H9 (cell line): ENCODE measurements at regions not wholly inside any gene's neighbourhood (a gene's known extent, or its start where the extent isn't known, plus 50 kb on each side); places are given as distances from the start of the nearest gene placed in this dataset.

ENCODE experiments used
- DNase-seq: peaks from one replicate; pipeline ENCODE4 v3.0.0-alpha.2; 2017
- H2AFZ ChIP-seq: one replicate; pipeline ENCODE4 v1.6.1; 2013; ENCODE audit warnings: mild to moderate bottlenecking, low read length, control low read depth, moderate library complexity
- H2AK5ac ChIP-seq: 2 replicates; pipeline ENCODE4 v1.6.1; 2013; ENCODE audit warnings: low read length, control low read depth, mixed read lengths; ENCODE audit not compliant: insufficient read length
- H2BK120ac ChIP-seq: one replicate; pipeline ENCODE4 v1.6.1; 2013; ENCODE audit warnings: low read depth, mild to moderate bottlenecking, low read length, control low read depth, inconsistent platforms; ENCODE audit not compliant: poor library complexity, severe bottlenecking
- H2BK12ac ChIP-seq: 2 replicates; pipeline ENCODE4 v1.6.1; 2013; ENCODE audit warnings: low read length, control low read depth, mixed read lengths, low read depth; ENCODE audit not compliant: insufficient read length
- H2BK15ac ChIP-seq: 2 replicates; pipeline ENCODE4 v1.6.1; 2013; ENCODE audit warnings: low read depth, low read length, control low read depth
- H2BK20ac ChIP-seq: one replicate; pipeline ENCODE4 v1.6.1; 2013; ENCODE audit warnings: low read depth, mild to moderate bottlenecking, low read length, control low read depth, inconsistent platforms; ENCODE audit not compliant: poor library complexity, severe bottlenecking
- H2BK5ac ChIP-seq: 2 replicates; pipeline ENCODE4 v1.6.1; 2013; ENCODE audit warnings: low read length, control low read depth, mixed read lengths; ENCODE audit not compliant: insufficient read length
- H3K14ac ChIP-seq: 2 replicates; pipeline ENCODE4 v1.6.1; 2013; ENCODE audit warnings: low read length, control low read depth; ENCODE audit not compliant: insufficient read depth
- H3K18ac ChIP-seq: 2 replicates; pipeline ENCODE4 v1.6.1; 2013; ENCODE audit warnings: low read depth, mild to moderate bottlenecking, mixed read lengths, low read length, control low read depth; ENCODE audit not compliant: insufficient read length
- H3K23ac ChIP-seq: 2 replicates; pipeline ENCODE4 v1.6.1; 2013; ENCODE audit warnings: low read length, control low read depth, mixed read lengths, low read depth; ENCODE audit not compliant: insufficient read length
- H3K23me2 ChIP-seq: 2 replicates; pipeline ENCODE4 v1.6.1; 2013; ENCODE audit warnings: low read depth, mild to moderate bottlenecking, mixed read lengths, low read length, control low read depth; ENCODE audit not compliant: insufficient read length, poor library complexity, severe bottlenecking
- H3K27ac ChIP-seq: 2 replicates; pipeline ENCODE4 v1.5.1; 2013; ENCODE audit warnings: low read length, control low read depth, mixed read lengths, low read depth; ENCODE audit not compliant: insufficient read length
- H3K27me3 ChIP-seq: 2 replicates; pipeline ENCODE4 v1.6.1; 2013; ENCODE audit warnings: low read length, control low read depth, inconsistent platforms; ENCODE audit not compliant: insufficient read depth
- H3K4ac ChIP-seq: 2 replicates; pipeline ENCODE4 v1.6.1; 2013; ENCODE audit warnings: low read depth, mild to moderate bottlenecking, control low read depth, inconsistent platforms, low read length, moderate library complexity
- H3K4me1 ChIP-seq: 2 replicates; pipeline ENCODE4 v1.6.1; 2013; ENCODE audit warnings: low read length, control low read depth, inconsistent platforms; ENCODE audit not compliant: insufficient read depth
- H3K4me2 ChIP-seq: 2 replicates; pipeline ENCODE4 v1.6.1; 2013; ENCODE audit warnings: low read length, control low read depth, mixed read lengths; ENCODE audit not compliant: insufficient read length, insufficient read depth
- H3K56ac ChIP-seq: 2 replicates; pipeline ENCODE4 v1.6.1; 2013; ENCODE audit warnings: low read depth, mild to moderate bottlenecking, mixed read lengths, low read length, control low read depth; ENCODE audit not compliant: insufficient read length
- H3K79me1 ChIP-seq: 2 replicates; pipeline ENCODE4 v1.6.1; 2013; ENCODE audit warnings: low read depth, mild to moderate bottlenecking, moderate library complexity, low read length, control low read depth, inconsistent platforms; ENCODE audit not compliant: insufficient read depth, poor library complexity, severe bottlenecking
- H3K79me2 ChIP-seq: 2 replicates; pipeline ENCODE4 v1.6.1; 2013; ENCODE audit warnings: low read length, control low read depth, inconsistent platforms; ENCODE audit not compliant: insufficient read depth
- H3K9ac ChIP-seq: 2 replicates; pipeline ENCODE4 v1.6.1; 2013; ENCODE audit warnings: low read length, control low read depth, mixed read lengths; ENCODE audit not compliant: insufficient read length; ENCODE audit errors: extremely low read depth
- H3K9me3 ChIP-seq: one replicate; pipeline ENCODE4 v1.6.1; 2013; ENCODE audit warnings: low read depth, low read length, inconsistent platforms; ENCODE audit not compliant: control insufficient read depth
- H3T11ph ChIP-seq: one replicate; pipeline ENCODE4 v1.6.1; 2013; ENCODE audit warnings: mild to moderate bottlenecking, low read length, control low read depth, inconsistent platforms
- H4K20me1 ChIP-seq: one replicate; pipeline ENCODE4 v1.6.1; 2013; ENCODE audit not compliant: control insufficient read depth, insufficient read length, insufficient read depth
- H4K5ac ChIP-seq: 2 replicates; pipeline ENCODE4 v1.6.1; 2013; ENCODE audit warnings: low read depth, mild to moderate bottlenecking, mixed read lengths, low read length, control low read depth; ENCODE audit not compliant: insufficient read length
- H4K8ac ChIP-seq: replicated peaks from 2 replicates; pipeline ENCODE4 v1.6.1; 2013; ENCODE audit warnings: low read length, control low read depth, mixed read lengths, low read depth; ENCODE audit not compliant: insufficient read length
- H4K91ac ChIP-seq: 2 replicates; pipeline ENCODE4 v1.6.1; 2013; ENCODE audit warnings: low read depth, mild to moderate bottlenecking, moderate library complexity, mixed read lengths, low read length, control low read depth; ENCODE audit not compliant: insufficient read length
- H3K27ac Mint-ChIP-seq, 3 experiments: 2 replicates in 2 of 3; 3 replicates in 1 of 3; pipeline ENCODE4 v1.8.0; 2020 to 2021; ENCODE audit warnings: mixed read lengths in 3 of 3, mild to moderate bottlenecking in 1 of 3, moderate library complexity in 1 of 3
- H3K27me3 Mint-ChIP-seq: 2 replicates; pipeline ENCODE4 v1.8.0; 2021; ENCODE audit warnings: low read depth, mild to moderate bottlenecking, moderate library complexity, mixed read lengths
- H3K36me3 Mint-ChIP-seq, 3 experiments: 2 replicates in 2 of 3; 3 replicates in 1 of 3; pipeline ENCODE4 v1.8.0; 2020 to 2021; ENCODE audit warnings: low read depth in 3 of 3, mixed read lengths in 3 of 3; ENCODE audit not compliant: insufficient read depth in 1 of 3
- H3K4me1 Mint-ChIP-seq, 2 experiments: 2 replicates each; pipeline ENCODE4 v1.8.0; 2020; ENCODE audit warnings: mixed read lengths in 2 of 2
- H3K4me3 Mint-ChIP-seq, 2 experiments: 2 replicates in 1 of 2; 3 replicates in 1 of 2; pipeline ENCODE4 v1.8.0; 2020 to 2021; ENCODE audit warnings: mild to moderate bottlenecking in 2 of 2, mixed read lengths in 2 of 2, moderate library complexity in 1 of 2
- H3K9me3 Mint-ChIP-seq, 2 experiments: 2 replicates in 1 of 2; 3 replicates in 1 of 2; pipeline ENCODE4 v1.8.0; 2020; ENCODE audit warnings: mild to moderate bottlenecking in 2 of 2, mixed read lengths in 2 of 2, moderate library complexity in 1 of 2
- TF ChIP-seq, protein P1 (sequence below): fragments of 200-600 bp; sonication (generic); conservative IDR thresholded peaks from 3 replicates; pipeline ENCODE4 v1.8.0; 2021; ENCODE audit warnings: antibody characterized with exemption, mild to moderate bottlenecking

DNA sequence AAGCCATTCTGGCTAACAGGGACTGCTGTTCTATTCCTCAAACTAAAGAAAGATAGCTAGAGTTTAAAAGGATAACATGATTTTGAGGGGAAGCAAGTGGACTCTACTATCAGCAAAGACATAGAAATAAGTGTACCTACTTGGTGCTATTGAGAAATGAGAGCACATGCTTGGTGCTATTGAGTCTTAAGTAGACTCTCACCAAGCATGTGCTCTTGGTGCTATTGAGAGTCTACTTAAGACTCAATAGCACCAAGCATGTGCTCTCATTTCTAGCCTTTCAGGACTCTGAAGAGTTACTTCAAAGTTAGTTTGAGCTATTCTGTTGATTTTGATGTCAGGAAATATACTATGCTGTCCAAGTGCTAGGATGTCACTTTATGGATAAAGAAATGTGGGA is 733.0 kb upstream of the ZWINT start:
- H3K9ac ChIP-seq = no peak overlapping the region
- Mint-ChIP-seq H3K4me1 (peaks cover 3 to 4% of the 10 kb centered on the region in 2 experiments; a peak in 3 of 4 replicates), H3K4me3 (no peak overlapping the region), H3K9me3 (peaks cover 9 to 13% of the 10 kb centered on the region in 2 experiments), H3K27ac (no peak overlapping the region), H3K27me3 (peaks cover 2% of the 10 kb centered on the region; the same call in 1 of the 2 replicates), H3K36me3 (peaks cover 4 to 19% (median 8%) of the 10 kb centered on the region in 3 experiments; a peak in 5 of 7 replicates)
- H3T11ph ChIP-seq = no peak overlapping the region
- peaks cover 14% of the 10 kb centered on the region for H3K9me3 ChIP-seq
- H2AK5ac ChIP-seq = no peak overlapping the region
- DNase-seq = no peak
- no peak overlapping the region for H2BK5ac ChIP-seq
- H3K79me1 ChIP-seq = no peaks in the 10 kb centered on the region
- no peaks in the 10 kb centered on the region for H3K23me2 ChIP-seq
- TF ChIP-seq, protein P1, sequence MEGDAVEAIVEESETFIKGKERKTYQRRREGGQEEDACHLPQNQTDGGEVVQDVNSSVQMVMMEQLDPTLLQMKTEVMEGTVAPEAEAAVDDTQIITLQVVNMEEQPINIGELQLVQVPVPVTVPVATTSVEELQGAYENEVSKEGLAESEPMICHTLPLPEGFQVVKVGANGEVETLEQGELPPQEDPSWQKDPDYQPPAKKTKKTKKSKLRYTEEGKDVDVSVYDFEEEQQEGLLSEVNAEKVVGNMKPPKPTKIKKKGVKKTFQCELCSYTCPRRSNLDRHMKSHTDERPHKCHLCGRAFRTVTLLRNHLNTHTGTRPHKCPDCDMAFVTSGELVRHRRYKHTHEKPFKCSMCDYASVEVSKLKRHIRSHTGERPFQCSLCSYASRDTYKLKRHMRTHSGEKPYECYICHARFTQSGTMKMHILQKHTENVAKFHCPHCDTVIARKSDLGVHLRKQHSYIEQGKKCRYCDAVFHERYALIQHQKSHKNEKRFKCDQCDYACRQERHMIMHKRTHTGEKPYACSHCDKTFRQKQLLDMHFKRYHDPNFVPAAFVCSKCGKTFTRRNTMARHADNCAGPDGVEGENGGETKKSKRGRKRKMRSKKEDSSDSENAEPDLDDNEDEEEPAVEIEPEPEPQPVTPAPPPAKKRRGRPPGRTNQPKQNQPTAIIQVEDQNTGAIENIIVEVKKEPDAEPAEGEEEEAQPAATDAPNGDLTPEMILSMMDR = no peak
- H3K23ac ChIP-seq = no peak overlapping the region
- no peaks in the 10 kb centered on the region for H4K20me1 ChIP-seq
- no peaks in the 10 kb centered on the region for H3K4me1 ChIP-seq
- H3K27ac ChIP-seq = no peak overlapping the region
- H4K91ac ChIP-seq = no peak overlapping the region
- H2BK120ac ChIP-seq = no peak overlapping the region
- H2AFZ ChIP-seq = no peak overlapping the region
- H4K5ac ChIP-seq = no peak overlapping the region
- H2BK12ac ChIP-seq = no peak overlapping the region
- H3K27me3 ChIP-seq = no peaks in the 10 kb centered on the region
- no peak overlapping the region for H3K56ac ChIP-seq
- H3K79me2 ChIP-seq = no peaks in the 10 kb centered on the region
- no peak overlapping the region for H2BK20ac ChIP-seq
- no peak overlapping the region for H2BK15ac ChIP-seq
- no peak overlapping the region for H4K8ac ChIP-seq
- no peak overlapping the region for H3K4ac ChIP-seq
- H3K18ac ChIP-seq = no peak overlapping the region
- H3K4me2 ChIP-seq = no peak overlapping the region
- H3K14ac ChIP-seq = no peak overlapping the region
